Central memory CD8-positive, alpha-beta T cell (primary cell): ENCODE measurements at regions not wholly inside any gene's neighbourhood (a gene's known extent, or its start where the extent isn't known, plus 50 kb on each side); places are given as distances from the start of the nearest gene placed in this dataset.

Experiments used
- ATAC-seq: fragments of 150-1000 bp; cut with Tn5 transposase; replicated peaks from 2 replicates; pipeline ENCODE4 v1.10.0; 2022; ENCODE audit warnings: mild to moderate bottlenecking, moderate FRiP score, moderate number of reproducible peaks; ENCODE audit not compliant: poor library complexity, severe bottlenecking; ENCODE audit errors: extremely low read depth
- DNase-seq, 2 donors: peaks; one replicate each; pipeline ENCODE4 v3.0.0; 2021; ENCODE audit warnings: low spot score in 2 of 2
- H3K27ac Mint-ChIP-seq: one replicate; pipeline ENCODE4 v1.8.0; 2022; ENCODE audit warnings: low read depth, mild to moderate bottlenecking, moderate library complexity, mixed read lengths
- H3K27me3 Mint-ChIP-seq: one replicate; pipeline ENCODE4 v1.8.0; 2022; ENCODE audit warnings: mixed read lengths
- H3K36me3 Mint-ChIP-seq: one replicate; pipeline ENCODE4 v1.8.0; 2022; ENCODE audit warnings: mild to moderate bottlenecking, moderate library complexity, mixed read lengths; ENCODE audit not compliant: insufficient read depth
- H3K4me1 Mint-ChIP-seq: one replicate; pipeline ENCODE4 v1.8.0; 2022; ENCODE audit warnings: mixed read lengths
- H3K4me3 Mint-ChIP-seq: one replicate; pipeline ENCODE4 v1.8.0; 2022; ENCODE audit warnings: mild to moderate bottlenecking, moderate library complexity, mixed read lengths
- H3K9me3 Mint-ChIP-seq: one replicate; pipeline ENCODE4 v1.8.0; 2022; ENCODE audit warnings: mixed read lengths

DNA sequence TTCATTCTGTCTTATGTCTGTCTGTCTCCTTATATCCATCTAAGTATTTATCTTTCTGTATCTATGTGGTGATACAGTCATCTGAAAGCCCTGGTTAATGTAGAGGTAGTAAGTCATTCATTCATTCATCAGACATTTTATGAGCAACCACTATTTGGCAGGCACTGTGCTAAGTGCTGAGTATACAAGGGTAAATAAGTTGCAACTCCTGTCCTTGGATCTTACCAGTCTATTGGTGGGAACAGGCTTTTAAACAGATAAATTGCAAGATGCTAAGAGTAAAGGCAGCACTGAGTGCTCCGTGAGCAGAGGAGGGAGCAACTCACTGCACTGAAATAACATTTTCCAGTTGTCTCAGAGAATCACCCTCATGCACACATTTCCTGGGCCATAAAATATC lies 68.6 kb downstream of the TMEM30B start:
- ATAC-seq = no peak
- no peak overlapping the region for H3K27ac Mint-ChIP-seq
- DNase-seq = no peak
- no peak overlapping the region for H3K4me3 Mint-ChIP-seq
- no peaks in the 10 kb centered on the region for H3K9me3 Mint-ChIP-seq
- no peaks in the 10 kb centered on the region for H3K36me3 Mint-ChIP-seq
- peaks cover 29% of the 10 kb centered on the region for H3K27me3 Mint-ChIP-seq
- no peaks in the 10 kb centered on the region for H3K4me1 Mint-ChIP-seq

GRCh38 chr14:61211476-61212255 lies 69.5 kb downstream of the TMEM30B start:
- no peak overlapping the region for H3K27ac Mint-ChIP-seq
- ATAC-seq (no peak), DNase-seq (no peak)
- H3K9me3 Mint-ChIP-seq = no peaks in the 10 kb centered on the region
- peaks cover 26% of the 10 kb centered on the region for H3K27me3 Mint-ChIP-seq
- no peaks in the 10 kb centered on the region for H3K4me1 Mint-ChIP-seq
- H3K4me3 Mint-ChIP-seq = no peak overlapping the region
- H3K36me3 Mint-ChIP-seq = no peaks in the 10 kb centered on the region

GRCh38 chr14:61203081-61203753 lies 77.9 kb downstream of the TMEM30B start:
- Mint-ChIP-seq H3K36me3 (no peaks in the 10 kb centered on the region), H3K27ac (no peak overlapping the region), H3K9me3 (no peaks in the 10 kb centered on the region), H3K4me1 (no peaks in the 10 kb centered on the region), H3K27me3 (peaks cover 73% of the 10 kb centered on the region), H3K4me3 (no peak overlapping the region)
- no peak for DNase-seq
- no peak for ATAC-seq

GRCh38 chr14:61202124-61202523 lies 79.0 kb downstream of the TMEM30B start:
- Mint-ChIP-seq H3K27ac (no peak overlapping the region), H3K4me3 (no peak overlapping the region), H3K36me3 (no peaks in the 10 kb centered on the region), H3K4me1 (no peaks in the 10 kb centered on the region), H3K27me3 (peaks cover 83% of the 10 kb centered on the region), H3K9me3 (no peaks in the 10 kb centered on the region)
- ATAC-seq = no peak
- DNase-seq = no peak

- no peak for ATAC-seq
- no peak for DNase-seq
- H3K4me3 Mint-ChIP-seq = no peak overlapping the region
- peaks cover 86% of the 10 kb centered on the region for H3K27me3 Mint-ChIP-seq
- no peak overlapping the region for H3K27ac Mint-ChIP-seq
- H3K9me3 Mint-ChIP-seq = no peaks in the 10 kb centered on the region
- H3K36me3 Mint-ChIP-seq = no peaks in the 10 kb centered on the region
- no peaks in the 10 kb centered on the region for H3K4me1 Mint-ChIP-seq
Observed at GRCh38 chr14:61201171-61201570, 80.0 kb downstream of the TMEM30B start.

- ATAC-seq (no peak), DNase-seq (no peak)
- Mint-ChIP-seq H3K4me1 (no peaks in the 10 kb centered on the region), H3K4me3 (no peak overlapping the region), H3K36me3 (no peaks in the 10 kb centered on the region), H3K27ac (no peak overlapping the region), H3K27me3 (peaks cover 72% of the 10 kb centered on the region), H3K9me3 (no peaks in the 10 kb centered on the region)
Observed at GRCh38 chr14:61197416-61197815, 83.7 kb downstream of the TMEM30B start.

DNA sequence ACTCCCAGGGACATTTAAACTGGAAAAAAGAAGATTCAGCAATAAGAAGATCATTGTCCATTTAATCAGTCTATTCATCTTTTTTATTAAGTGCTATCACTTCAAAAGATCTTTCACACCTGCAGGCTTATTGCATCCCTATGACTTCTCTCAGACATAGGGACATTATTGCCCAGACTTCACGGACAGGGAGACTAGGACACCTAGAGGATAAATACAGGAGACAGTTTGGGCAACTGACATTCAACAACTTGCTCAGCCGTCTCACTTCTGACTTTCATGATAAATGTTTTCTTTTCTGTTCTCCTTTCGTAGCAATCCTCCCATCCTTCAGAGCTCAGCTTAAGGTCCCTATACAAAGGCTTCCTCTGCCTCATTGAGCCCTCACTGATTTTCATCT lies 84.3 kb downstream of the TMEM30B start:
- H3K4me3 Mint-ChIP-seq = no peak overlapping the region
- no peaks in the 10 kb centered on the region for H3K4me1 Mint-ChIP-seq
- no peak for ATAC-seq
- peaks cover 72% of the 10 kb centered on the region for H3K27me3 Mint-ChIP-seq
- H3K9me3 Mint-ChIP-seq = no peaks in the 10 kb centered on the region
- H3K27ac Mint-ChIP-seq = no peak overlapping the region
- DNase-seq = no peak
- no peaks in the 10 kb centered on the region for H3K36me3 Mint-ChIP-seq

- Mint-ChIP-seq H3K4me1 (no peaks in the 10 kb centered on the region), H3K27me3 (peaks cover 78% of the 10 kb centered on the region), H3K36me3 (no peaks in the 10 kb centered on the region), H3K4me3 (no peak overlapping the region), H3K27ac (no peak overlapping the region), H3K9me3 (no peaks in the 10 kb centered on the region)
- ATAC-seq = no peak
- no peak for DNase-seq
Observed at GRCh38 chr14:61196034-61196433, 85.1 kb downstream of the TMEM30B start.

DNA sequence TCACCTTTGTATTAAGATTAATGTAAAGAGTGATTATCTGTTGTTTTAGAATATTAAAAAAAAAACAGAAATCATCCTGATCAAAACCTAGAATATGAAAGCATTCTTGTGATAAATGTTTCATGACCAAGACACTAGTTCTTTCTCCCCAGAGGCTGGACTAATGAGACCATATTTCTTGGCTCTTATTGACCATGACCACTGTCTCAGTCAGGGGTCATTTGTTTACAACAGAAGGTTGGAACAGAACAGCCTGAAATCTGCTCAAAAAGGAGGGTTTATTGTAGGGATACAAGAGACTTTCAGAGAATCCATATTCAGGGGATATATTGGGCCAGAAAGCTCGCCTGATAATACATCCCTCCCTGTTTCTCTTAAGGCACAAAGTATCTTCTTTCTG lies 87.7 kb downstream of the TMEM30B start:
- Mint-ChIP-seq H3K4me3 (no peak overlapping the region), H3K9me3 (no peaks in the 10 kb centered on the region), H3K36me3 (no peaks in the 10 kb centered on the region), H3K4me1 (peaks cover 9% of the 10 kb centered on the region), H3K27me3 (peaks cover 78% of the 10 kb centered on the region), H3K27ac (no peak overlapping the region)
- DNase-seq (no peak), ATAC-seq (no peak)

- no peaks in the 10 kb centered on the region for H3K9me3 Mint-ChIP-seq
- H3K4me1 Mint-ChIP-seq = peaks cover 9% of the 10 kb centered on the region
- DNase-seq (no peak), ATAC-seq (no peak)
- peaks cover 73% of the 10 kb centered on the region for H3K27me3 Mint-ChIP-seq
- H3K36me3 Mint-ChIP-seq = no peaks in the 10 kb centered on the region
- H3K27ac Mint-ChIP-seq = no peak overlapping the region
- H3K4me3 Mint-ChIP-seq = no peak overlapping the region
Observed at GRCh38 chr14:61192989-61193388, 88.1 kb downstream of the TMEM30B start.

DNA sequence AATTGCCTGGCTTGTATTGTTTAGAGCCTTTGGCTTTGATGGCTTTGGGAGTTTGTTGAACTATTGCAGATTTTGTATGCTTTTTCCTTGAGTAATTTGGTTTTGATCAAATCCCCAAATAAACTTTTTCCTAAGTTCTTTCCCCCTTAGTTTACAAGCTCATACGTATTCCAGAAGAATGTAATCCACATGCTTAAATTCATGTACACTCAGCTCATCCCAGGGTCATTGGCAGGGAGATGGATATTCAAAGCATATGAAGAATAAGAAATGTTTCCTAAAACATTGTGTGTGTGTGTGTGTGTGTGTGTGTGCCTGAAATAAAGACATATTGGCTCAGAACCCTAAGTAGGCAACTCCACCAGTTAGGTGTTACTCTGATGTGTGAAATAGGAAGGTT lies 89.4 kb downstream of the TMEM30B start:
- ATAC-seq (no peak), DNase-seq (no peak)
- Mint-ChIP-seq H3K36me3 (no peaks in the 10 kb centered on the region), H3K4me1 (peaks cover 9% of the 10 kb centered on the region), H3K27me3 (peaks cover 69% of the 10 kb centered on the region), H3K9me3 (no peaks in the 10 kb centered on the region), H3K27ac (no peak overlapping the region), H3K4me3 (no peak overlapping the region)

GRCh38 chr14:61190341-61190740 lies 90.8 kb downstream of the TMEM30B start:
- H3K4me3 Mint-ChIP-seq = no peak overlapping the region
- H3K9me3 Mint-ChIP-seq = no peaks in the 10 kb centered on the region
- peaks cover 9% of the 10 kb centered on the region for H3K4me1 Mint-ChIP-seq
- no peak overlapping the region for H3K27ac Mint-ChIP-seq
- peaks cover 66% of the 10 kb centered on the region for H3K27me3 Mint-ChIP-seq
- DNase-seq = no peak
- ATAC-seq = no peak
- no peaks in the 10 kb centered on the region for H3K36me3 Mint-ChIP-seq
